Calu3 (cell line): ENCODE measurements at regions not wholly inside any gene's neighbourhood (a gene's known extent, or its start where the extent isn't known, plus 50 kb on each side); places are given as distances from the start of the nearest gene placed in this dataset.

Experiments used
- BruUV-seq: library from RNA; stranded (reverse); fragments of 400-500 nt; replicated peaks from 2 replicates; lab custom pipeline; 2021; lab: Mats Ljungman, UMichigan
- CTCF ChIA-PET: fragments of 300-600 bp; sonication (Branson Sonifier 250); formaldehyde crosslinking; loops from one replicate; lab custom pipeline; 2022; ENCODE audit warnings: antibody characterized with exemption; lab: Charles Lee
- DNase-seq: peaks from one replicate; pipeline ENCODE4 v3.0.0; 2022
- H3K27ac Mint-ChIP-seq: one replicate; pipeline ENCODE4 v1.8.0; 2022; ENCODE audit warnings: mixed read lengths; ENCODE audit not compliant: unreplicated experiment
- H3K27me3 Mint-ChIP-seq: one replicate; pipeline ENCODE4 v1.8.0; 2022; ENCODE audit warnings: mixed read lengths; ENCODE audit not compliant: unreplicated experiment
- H3K36me3 Mint-ChIP-seq: one replicate; pipeline ENCODE4 v1.8.0; 2022; ENCODE audit warnings: mild to moderate bottlenecking, moderate library complexity, mixed read lengths; ENCODE audit not compliant: insufficient read depth, unreplicated experiment
- H3K4me1 Mint-ChIP-seq: one replicate; pipeline ENCODE4 v1.8.0; 2022; ENCODE audit warnings: mild to moderate bottlenecking, low read depth, mixed read lengths; ENCODE audit not compliant: unreplicated experiment
- H3K4me3 Mint-ChIP-seq: one replicate; pipeline ENCODE4 v1.8.0; 2022; ENCODE audit warnings: mild to moderate bottlenecking, low read depth, moderate library complexity, mixed read lengths; ENCODE audit not compliant: unreplicated experiment
- H3K9me3 Mint-ChIP-seq: one replicate; pipeline ENCODE4 v1.8.0; 2022; ENCODE audit warnings: low read depth, mixed read lengths; ENCODE audit not compliant: unreplicated experiment
- CTCF ChIP-seq: fragments of 200-600 bp; IDR thresholded peaks from one replicate; pipeline ENCODE4 v1.8.0; 2022; ENCODE audit warnings: antibody characterized with exemption; ENCODE audit not compliant: unreplicated experiment
- intact Hi-C: fragments of 100-400 bp; cut with micrococcal nuclease; formaldehyde crosslinking; loops from one replicate; pipeline ENCODE4 v1.10.0; 2022; ENCODE audit not compliant: unreplicated experiment

DNA sequence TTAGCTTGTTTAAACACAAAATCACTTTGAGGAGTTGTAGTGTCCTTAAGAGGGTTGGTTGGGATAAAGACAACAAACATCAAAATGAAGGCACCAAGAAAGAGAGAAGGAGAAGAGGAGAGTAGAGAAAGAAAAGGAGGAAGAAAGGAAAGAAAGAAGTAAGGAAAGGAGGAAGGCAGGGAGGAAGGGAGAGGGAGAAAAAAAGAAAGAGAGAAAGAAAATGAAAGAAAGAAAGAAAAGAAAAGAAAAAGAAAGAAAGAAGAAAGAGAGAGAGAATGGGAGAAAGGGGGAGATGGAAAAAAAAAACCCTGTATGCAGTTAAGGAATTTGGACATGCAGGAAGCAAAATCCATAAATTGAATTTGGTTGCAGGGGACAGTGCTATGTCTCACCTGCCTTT, 635.4 kb upstream of the FZD8 start:
- CTCF ChIA-PET = interaction anchor here (0.6 kb wide), 1 partner anchor 49 kb away, joined by 4 read pairs; no protein-coding TSS in a partner anchor
- intact Hi-C loops = no loop called here
- peaks cover 17% of the 10 kb centered on the region for H3K9me3 Mint-ChIP-seq
- H3K27ac Mint-ChIP-seq = no peak overlapping the region
- H3K36me3 Mint-ChIP-seq = no peaks in the 10 kb centered on the region
- no peaks in the 10 kb centered on the region for H3K4me1 Mint-ChIP-seq
- H3K27me3 Mint-ChIP-seq = no peaks in the 10 kb centered on the region
- BruUV-seq = no TSS peak
- DNase-seq = no peak
- H3K4me3 Mint-ChIP-seq = no peak overlapping the region
- TF ChIP-seq CTCF = no peak

DNA sequence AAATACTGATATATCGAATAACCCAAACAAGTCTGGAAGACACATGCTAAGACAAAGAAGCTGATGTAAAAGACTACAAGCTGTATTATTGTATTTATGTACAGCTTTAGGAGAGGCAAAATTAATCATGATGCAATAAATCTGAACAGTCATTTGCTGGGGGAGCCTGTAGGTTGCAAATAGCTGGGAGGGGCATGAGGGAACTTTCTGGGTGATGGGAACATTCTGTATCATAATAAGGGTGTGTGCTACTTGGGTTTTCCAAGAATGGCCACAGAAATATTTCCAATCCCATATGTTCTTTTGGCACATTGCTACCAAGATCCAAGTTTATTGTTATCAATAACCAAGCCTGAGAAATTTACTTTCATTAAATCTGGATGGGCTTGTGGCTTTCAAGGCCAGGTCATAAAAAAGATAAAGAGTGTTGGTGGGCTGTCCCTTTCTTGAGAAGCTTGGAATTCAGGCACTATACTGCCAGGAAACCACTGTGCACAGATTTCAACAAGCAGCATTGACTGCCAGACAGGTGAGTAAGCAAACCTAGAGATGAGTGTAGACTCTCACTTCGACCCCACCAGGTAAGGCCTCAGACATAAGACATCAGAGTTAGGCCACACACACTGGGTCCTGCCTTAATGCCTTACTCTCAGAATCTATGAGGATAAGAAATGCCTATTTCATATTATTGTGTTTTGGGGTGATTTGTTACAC, 629.7 kb upstream of the FZD8 start:
- CTCF ChIA-PET = no interaction called here
- no peak for DNase-seq
- Mint-ChIP-seq H3K4me3 (no peak overlapping the region), H3K9me3 (peaks cover 8% of the 10 kb centered on the region), H3K27me3 (no peaks in the 10 kb centered on the region), H3K36me3 (no peaks in the 10 kb centered on the region), H3K4me1 (no peaks in the 10 kb centered on the region), H3K27ac (no peak overlapping the region)
- no TSS peak for BruUV-seq
- TF ChIP-seq CTCF = no peak
- intact Hi-C loops = no loop called here

DNA sequence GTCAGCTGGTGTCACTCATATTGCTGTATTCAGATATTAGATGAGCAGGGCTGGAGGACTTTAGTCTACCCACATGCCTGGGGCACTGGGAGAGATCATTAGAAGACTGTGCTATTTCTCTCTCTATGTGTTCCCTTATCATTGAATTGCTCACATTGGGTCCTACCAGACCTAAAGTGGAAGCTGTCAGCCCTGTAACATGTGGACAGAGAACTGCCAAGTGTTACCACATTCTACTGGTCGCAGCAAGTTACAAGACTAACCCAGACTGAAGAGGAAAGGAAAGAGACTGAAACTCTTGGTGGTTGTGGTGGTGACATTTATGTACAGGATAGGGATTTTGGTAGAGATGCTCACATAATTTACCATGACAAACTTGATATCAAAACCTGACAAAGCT, 627.1 kb upstream of the FZD8 start:
- Mint-ChIP-seq H3K27ac (no peak overlapping the region), H3K9me3 (peaks cover 9% of the 10 kb centered on the region), H3K36me3 (no peaks in the 10 kb centered on the region), H3K27me3 (no peaks in the 10 kb centered on the region), H3K4me1 (no peaks in the 10 kb centered on the region), H3K4me3 (no peak overlapping the region)
- intact Hi-C loops = no loop called here
- BruUV-seq = no TSS peak
- TF ChIP-seq CTCF = no peak
- DNase-seq = no peak
- CTCF ChIA-PET = no interaction called here

DNA sequence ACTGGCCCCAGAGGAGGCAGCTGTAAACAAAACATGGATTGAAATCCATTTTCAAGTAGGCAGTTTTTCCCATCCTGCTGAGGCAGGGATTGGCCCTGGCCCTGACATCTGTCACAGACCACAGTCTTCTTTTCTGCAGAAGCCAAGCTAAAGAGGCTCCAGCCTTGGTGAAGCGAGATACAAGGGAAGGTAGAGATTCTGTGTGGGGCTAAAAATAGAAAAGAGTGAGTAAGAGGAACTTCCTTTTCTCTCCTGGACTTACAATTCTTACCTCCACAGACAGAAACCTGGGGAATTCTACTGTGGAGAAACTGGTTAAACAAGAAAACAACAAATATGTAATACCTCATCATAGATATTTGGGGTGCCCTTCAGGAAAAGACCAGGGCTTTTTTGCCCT, 624.8 kb upstream of the FZD8 start:
- Mint-ChIP-seq H3K27ac (no peak overlapping the region), H3K4me1 (no peaks in the 10 kb centered on the region), H3K4me3 (no peak overlapping the region), H3K9me3 (peaks cover 6% of the 10 kb centered on the region), H3K36me3 (no peaks in the 10 kb centered on the region), H3K27me3 (no peaks in the 10 kb centered on the region)
- TF ChIP-seq CTCF = no peak
- DNase-seq = no peak
- BruUV-seq = no TSS peak
- CTCF ChIA-PET = no interaction called here
- intact Hi-C loops = no loop called here
